A673 (cell line): ENCODE measurements at regions not wholly inside any gene's neighbourhood (a gene's known extent, or its start where the extent isn't known, plus 50 kb on each side); places are given as distances from the start of the nearest gene placed in this dataset.

ENCODE experiments used
- BruUV-seq: library from RNA; stranded (reverse); fragments of 400-500 nt; replicated peaks from 2 replicates; lab custom pipeline; 2021; lab: Mats Ljungman, UMichigan
- CTCF ChIA-PET: fragments of 300-600 bp; sonication (Branson Sonifier 250); formaldehyde crosslinking; loops from one replicate; lab custom pipeline; 2022; ENCODE audit warnings: antibody characterized with exemption; lab: Charles Lee
- POLR2A ChIA-PET: fragments of 300-600 bp; sonication (Branson Sonifier 250); formaldehyde crosslinking; loops from one replicate; lab custom pipeline; 2022; ENCODE audit warnings: antibody characterized with exemption; ENCODE audit not compliant: low non-redundant PET; lab: Charles Lee
- DNase-seq: peaks from one replicate; pipeline ENCODE4 v3.0.0-alpha.2; 2015; ENCODE audit warnings: low spot score
- H3K27ac ChIP-seq: fragments of 200-600 bp; sonication (generic); 2 replicates; pipeline ENCODE4 v1.5.1; 2016; ENCODE audit warnings: mixed run types, low read depth, mild to moderate bottlenecking, mixed read lengths, antibody characterized with exemption, low read length; ENCODE audit not compliant: poor library complexity, severe bottlenecking
- H3K27me3 ChIP-seq: fragments of 200-600 bp; sonication (generic); replicated peaks from 2 replicates; pipeline ENCODE4 v1.6.1; 2017; ENCODE audit warnings: mixed run types, low read depth, mild to moderate bottlenecking, mixed read lengths, antibody characterized with exemption, low read length; ENCODE audit not compliant: insufficient read depth, poor library complexity
- H3K36me3 ChIP-seq: fragments of 200-600 bp; sonication (generic); 2 replicates; pipeline ENCODE4 v1.6.1; 2016; ENCODE audit warnings: mixed run types, mild to moderate bottlenecking, mixed read lengths, antibody characterized with exemption, low read length; ENCODE audit not compliant: insufficient read depth, poor library complexity, severe bottlenecking
- H3K4me1 ChIP-seq: fragments of 200-600 bp; sonication (generic); 2 replicates; pipeline ENCODE4 v1.6.1; 2017; ENCODE audit warnings: mixed run types, mild to moderate bottlenecking, mixed read lengths, antibody characterized with exemption, low read length; ENCODE audit not compliant: insufficient read depth, poor library complexity, severe bottlenecking
- H3K4me3 ChIP-seq: fragments of 200-600 bp; sonication (generic); 2 replicates; pipeline ENCODE4 v1.5.1; 2016; ENCODE audit warnings: low read depth, mixed run types, mild to moderate bottlenecking, mixed read lengths, low read length; ENCODE audit not compliant: poor library complexity, severe bottlenecking
- H3K9me3 ChIP-seq: fragments of 200-600 bp; sonication (generic); 2 replicates; pipeline ENCODE4 v1.6.1; 2016; ENCODE audit warnings: mixed run types, low read depth, mild to moderate bottlenecking, mixed read lengths, antibody characterized with exemption, low read length; ENCODE audit not compliant: poor library complexity, severe bottlenecking
- CTCF ChIP-seq: fragments of 300-800, 200-600 bp; sonication (generic); conservative IDR thresholded peaks from 2 replicates; pipeline ENCODE4 v1.5.1; 2017; ENCODE audit warnings: low read depth, mild to moderate bottlenecking, antibody characterized with exemption, low read length, moderate library complexity, mixed read lengths
- EZH2 ChIP-seq: fragments of 200-600 bp; sonication (generic); IDR thresholded peaks from 2 replicates; pipeline ENCODE4 v1.6.1; 2017; ENCODE audit warnings: borderline replicate concordance, low read depth, mild to moderate bottlenecking, mixed read lengths, antibody characterized with exemption, low read length; ENCODE audit not compliant: poor library complexity, severe bottlenecking
- intact Hi-C: fragments of 100-400 bp; cut with micrococcal nuclease; formaldehyde crosslinking; loops from one replicate; pipeline ENCODE4 v1.10.0; 2022; ENCODE audit not compliant: unreplicated experiment

- Histone ChIP-seq H3K4me1 (no peaks in the 10 kb centered on the region), H3K9me3 (peaks cover 11% of the 10 kb centered on the region), H3K27me3 (no peaks in the 10 kb centered on the region), H3K27ac (no peak overlapping the region), H3K36me3 (no peaks in the 10 kb centered on the region), H3K4me3 (no peak overlapping the region)
- CTCF ChIA-PET: no interaction called here
- TF ChIP-seq CTCF (no peak), EZH2 (no peak)
- POLR2A ChIA-PET: no interaction called here
- no peak for DNase-seq
- intact Hi-C loops: no loop called here
- no TSS peak for BruUV-seq
Measured at GRCh38 chr1:188070848-188071247, 1242.1 kb downstream of the PLA2G4A start.

GRCh38 chr1:188089015-188089414 lies 1260.3 kb downstream of the PLA2G4A start:
- BruUV-seq: no TSS peak
- CTCF ChIA-PET: no interaction called here

GRCh38 chr1:188089461-188089860 lies 1260.7 kb downstream of the PLA2G4A start:
- H3K27ac ChIP-seq: no peak overlapping the region
- intact Hi-C loops: no loop called here
- H3K36me3 ChIP-seq: no peaks in the 10 kb centered on the region
- H3K27me3 ChIP-seq: no peaks in the 10 kb centered on the region
- no TSS peak for BruUV-seq
- ChIA-PET CTCF (no interaction called here), POLR2A (no interaction called here)
- no peak overlapping the region for H3K4me3 ChIP-seq
- TF ChIP-seq CTCF (no peak), EZH2 (no peak)
- H3K4me1 ChIP-seq: no peaks in the 10 kb centered on the region
- DNase-seq: peak; percentile 12
- H3K9me3 ChIP-seq: peaks cover 5% of the 10 kb centered on the region

More at GRCh38 chr1:188089015-188089414, 1260.3 kb downstream of the PLA2G4A start:
- intact Hi-C loops: no loop called here
- no peak for TF ChIP-seq CTCF
- TF ChIP-seq EZH2: no peak
- H3K27me3 ChIP-seq: no peaks in the 10 kb centered on the region
- POLR2A ChIA-PET: no interaction called here
- no peaks in the 10 kb centered on the region for H3K36me3 ChIP-seq
- no peak overlapping the region for H3K4me3 ChIP-seq
- no peaks in the 10 kb centered on the region for H3K4me1 ChIP-seq
- no peak for DNase-seq
- peaks cover 5% of the 10 kb centered on the region for H3K9me3 ChIP-seq
- no peak overlapping the region for H3K27ac ChIP-seq
